ENCODE measurements at regions not wholly inside any gene's neighbourhood (a gene's known extent, or its start where the extent isn't known, plus 50 kb on each side); places are given as distances from the start of the nearest gene placed in this dataset.

DNA sequence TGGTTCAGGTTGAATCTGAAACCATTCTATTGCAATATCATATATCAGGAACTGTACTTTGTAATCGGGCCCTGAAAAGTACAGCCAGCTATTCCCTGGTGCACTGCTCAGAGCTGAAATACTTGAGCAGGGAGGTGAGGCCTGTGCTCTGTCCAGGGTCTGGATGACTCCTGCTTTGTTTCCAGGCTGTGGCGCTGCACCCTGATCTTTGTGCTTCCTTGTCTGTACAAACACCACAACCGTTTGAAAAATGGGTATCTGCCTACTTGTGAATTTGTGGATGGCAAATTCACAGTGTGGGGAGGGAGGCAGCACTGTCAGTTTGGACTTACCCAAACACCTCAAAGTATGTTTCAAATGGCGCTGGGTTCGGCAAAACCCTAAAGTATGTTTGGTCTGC, 155.4 kb upstream of the FAR2 start:
- Histone ChIP-seq H3K9me3 (no peaks in the 10 kb centered on the region), H3K36me3 (ENCODE audit: low read depth) (no peaks in the 10 kb centered on the region), H3K4me1 (ENCODE audit: low read depth) (no peaks in the 10 kb centered on the region), H3K4me3 (no peak overlapping the region)
- ATAC-seq (no peak), DNase-seq (no peak)
- intact Hi-C loops (cut with DNase I, micrococcal nuclease): no loop called here
- no peak for TF ChIP-seq CTCF (IDR thresholded peaks at IDR 0.05)

DNA sequence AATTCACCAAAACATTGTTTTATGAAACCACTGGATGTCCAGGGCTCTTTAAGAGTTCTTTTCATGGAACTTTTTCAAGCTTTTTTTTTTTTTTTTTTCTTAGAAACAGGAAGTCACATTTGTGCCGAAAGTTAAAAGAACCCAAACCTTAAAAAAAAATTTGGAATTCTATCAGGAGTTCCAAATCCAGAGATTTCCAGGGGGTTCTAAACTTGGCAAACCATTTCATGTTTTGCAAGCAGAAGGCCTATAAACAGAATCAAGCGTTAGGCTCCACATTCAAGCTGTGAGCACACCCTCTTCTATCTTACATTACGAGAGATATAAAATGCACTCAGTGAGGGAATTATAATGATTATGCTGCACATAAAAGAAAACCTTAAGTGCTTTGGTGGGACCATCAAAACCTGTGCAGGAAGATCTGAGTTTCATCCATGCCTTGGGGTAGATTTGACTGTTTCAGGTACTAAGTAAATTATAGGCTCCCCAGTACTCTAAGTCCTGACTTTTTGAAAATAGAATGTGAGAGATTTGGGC, 154.8 kb upstream of the FAR2 start:
- no peak for DNase-seq
- no peaks in the 10 kb centered on the region for H3K4me1 ChIP-seq (ENCODE audit: low read depth)
- ATAC-seq: no peak
- no peaks in the 10 kb centered on the region for H3K9me3 ChIP-seq
- H3K36me3 ChIP-seq (ENCODE audit: low read depth): no peaks in the 10 kb centered on the region
- no peak overlapping the region for H3K4me3 ChIP-seq
- intact Hi-C loops (cut with DNase I, micrococcal nuclease): no loop called here
- no peak for TF ChIP-seq CTCF (IDR thresholded peaks at IDR 0.05)

DNA sequence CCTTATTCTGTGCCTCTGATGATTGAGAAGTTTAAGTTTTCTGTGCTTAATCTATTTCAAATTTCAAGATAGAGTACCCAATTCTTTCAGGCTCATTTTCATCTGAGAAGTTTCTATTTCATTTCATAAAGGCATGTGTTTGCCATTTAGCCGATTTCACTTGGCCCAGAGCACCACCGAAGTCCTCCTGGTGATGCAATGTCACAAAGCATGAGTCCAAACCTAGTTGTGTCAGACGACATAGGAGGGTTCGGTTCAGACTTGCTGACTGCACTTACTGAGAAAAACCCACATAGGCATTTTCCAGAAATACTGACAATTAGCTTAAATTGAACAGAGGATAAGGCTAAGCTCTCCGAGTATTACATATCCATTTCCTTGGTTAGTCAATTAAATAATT, 152.4 kb upstream of the FAR2 start:
- no peaks in the 10 kb centered on the region for H3K4me1 ChIP-seq (ENCODE audit: low read depth)
- intact Hi-C loops (cut with DNase I, micrococcal nuclease): no loop called here
- no peaks in the 10 kb centered on the region for H3K36me3 ChIP-seq (ENCODE audit: low read depth)
- no peak for DNase-seq
- no peak for TF ChIP-seq CTCF (IDR thresholded peaks at IDR 0.05)
- no peak for ATAC-seq
- H3K4me3 ChIP-seq: no peak overlapping the region
- no peaks in the 10 kb centered on the region for H3K9me3 ChIP-seq

DNA sequence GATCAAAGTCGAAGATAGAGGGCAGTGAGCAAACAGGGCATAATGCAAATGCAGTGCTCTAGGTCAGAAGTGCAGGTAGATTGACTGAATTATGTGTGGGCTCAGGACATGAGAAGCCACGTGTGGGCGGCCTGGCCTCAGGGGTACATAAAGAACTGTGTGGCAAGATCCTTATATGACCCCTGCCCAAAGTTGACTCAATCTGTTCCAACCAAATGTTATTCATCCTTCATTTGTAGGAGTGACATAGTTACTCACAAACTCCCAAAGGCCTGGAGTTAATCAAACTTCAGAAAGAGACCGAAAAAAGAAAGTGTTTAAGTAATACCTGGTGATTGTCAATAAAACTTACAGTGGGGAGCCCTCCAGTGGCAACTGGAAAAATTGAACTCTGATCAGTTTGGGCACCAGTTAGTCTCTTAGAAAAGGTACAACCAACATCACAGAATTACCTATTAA, 150.4 kb upstream of the FAR2 start:
- no peaks in the 10 kb centered on the region for H3K36me3 ChIP-seq (ENCODE audit: low read depth)
- no peaks in the 10 kb centered on the region for H3K9me3 ChIP-seq
- intact Hi-C loops (cut with DNase I, micrococcal nuclease): no loop called here
- ATAC-seq (no peak), DNase-seq (peak in 1 of 3 donors; percentile 13)
- no peak for TF ChIP-seq CTCF (IDR thresholded peaks at IDR 0.05)
- H3K4me1 ChIP-seq (ENCODE audit: low read depth): no peaks in the 10 kb centered on the region
- H3K4me3 ChIP-seq: no peak overlapping the region

- no peak for TF ChIP-seq CTCF (IDR thresholded peaks at IDR 0.05)
- intact Hi-C loops (cut with DNase I, micrococcal nuclease): no loop called here
- Histone ChIP-seq H3K4me3 (no peak overlapping the region), H3K36me3 (ENCODE audit: low read depth) (no peaks in the 10 kb centered on the region), H3K9me3 (no peaks in the 10 kb centered on the region), H3K4me1 (ENCODE audit: low read depth) (no peaks in the 10 kb centered on the region)
- ATAC-seq (no peak), DNase-seq (no peak)
Observed at GRCh38 chr12:29004066-29004935, 144.8 kb upstream of the FAR2 start.

Measured in mucosa of descending colon (tissue), 3 donors.